ENCODE measurements at regions not wholly inside any gene's neighbourhood (a gene's known extent, or its start where the extent isn't known, plus 50 kb on each side); places are given as distances from the start of the nearest gene placed in this dataset.
"Not testable (repeated sequence)": the region's sequence is repeated elsewhere in the genome, so short reads cannot be mapped to it uniquely, and the experiment has no call there.

GRCh38 chr3:153268564-153269279 is 106.7 kb downstream of the RAP2B start:
- no peak for DNase-seq

- DNase-seq: no peak
Measured at GRCh38 chr3:153269730-153270129, 107.7 kb downstream of the RAP2B start.

GRCh38 chr3:153273217-153273616 is 111.2 kb downstream of the RAP2B start:
- DNase-seq: no peak

GRCh38 chr3:153273767-153274435 is 111.9 kb downstream of the RAP2B start:
- no peak for DNase-seq

- no peak for DNase-seq
Measured at GRCh38 chr3:153274561-153274960, 112.5 kb downstream of the RAP2B start.

- DNase-seq: no peak
Measured at GRCh38 chr3:153275514-153275913, 113.5 kb downstream of the RAP2B start.

- DNase-seq: no peak
Measured at GRCh38 chr3:153277029-153277428, 115.0 kb downstream of the RAP2B start.

- DNase-seq: not testable (repeated sequence)
Measured at GRCh38 chr3:153281236-153281997, 119.4 kb downstream of the RAP2B start.

- no peak for DNase-seq
Measured at GRCh38 chr3:153282355-153282754, 120.3 kb downstream of the RAP2B start.

GRCh38 chr3:153284282-153284938 is 122.4 kb downstream of the RAP2B start:
- DNase-seq: peak; percentile 60

- no peak for DNase-seq
Measured at GRCh38 chr3:153285194-153285641, 123.2 kb downstream of the RAP2B start.

- DNase-seq: no peak
Measured at GRCh38 chr3:153285982-153286381, 124.0 kb downstream of the RAP2B start.

GRCh38 chr3:153287017-153287416 is 125.0 kb downstream of the RAP2B start:
- no peak for DNase-seq

- DNase-seq: no peak
Measured at GRCh38 chr3:153289334-153289808, 127.3 kb downstream of the RAP2B start.

- DNase-seq: no peak
Measured at GRCh38 chr3:153290268-153291015, 128.4 kb downstream of the RAP2B start.

GRCh38 chr3:153291059-153291685 is 129.1 kb downstream of the RAP2B start:
- no peak for DNase-seq

- DNase-seq: no peak
Measured at GRCh38 chr3:153293265-153293664, 131.2 kb downstream of the RAP2B start.

- DNase-seq: no peak
Measured at GRCh38 chr3:153295901-153296300, 133.9 kb downstream of the RAP2B start.

- DNase-seq: no peak
Measured at GRCh38 chr3:153305189-153305588, 143.2 kb downstream of the RAP2B start.

- DNase-seq: no peak
Measured at GRCh38 chr3:153311541-153311940, 149.5 kb downstream of the RAP2B start.

GRCh38 chr3:153313302-153313965 is 151.4 kb downstream of the RAP2B start:
- DNase-seq: no peak

Data from stimulated activated CD4-positive, alpha-beta T cell treated with anti-CD3 and anti-CD28 coated beads, Interleukin-1b, Interleukin-23, amount 100 ng/mL, for 48 hours (primary cell).